ENCODE measurements at regions not wholly inside any gene's neighbourhood (a gene's known extent, or its start where the extent isn't known, plus 50 kb on each side); places are given as distances from the start of the nearest gene placed in this dataset.
A peak's percentile ranks its signal among the peaks of the same experiment; 100 is the strongest.
"Not testable (repeated sequence)": the region's sequence is repeated elsewhere in the genome, so short reads cannot be mapped to it uniquely, and the experiment has no call there.

GRCh38 chr5:102628441-102629175, 126.5 kb upstream of the PAM start:
- Histone ChIP-seq H3K27ac (ENCODE audit: low read depth in 2 of 2, low read length in 2 of 2) (peak overlapping the region; percentile 29 to 35), H3K9ac (ENCODE audit: low read depth in 1 of 2, low read length in 2 of 2) (no peak overlapping the region), H3K4me1 (ENCODE audit: control insufficient read depth in 2 of 2, insufficient read depth in 2 of 2, low read length in 2 of 2) (peaks cover 0 to 3% of the 10 kb centered on the region in 2 donors)

GRCh38 chr5:102629827-102630605, 125.1 kb upstream of the PAM start:
- H3K27me3 ChIP-seq (ENCODE audit: control insufficient read depth in 2 of 2, insufficient read depth in 2 of 2, low read length in 2 of 2), result no peaks in the 10 kb centered on the region
- no peaks in the 10 kb centered on the region for H3K36me3 ChIP-seq (ENCODE audit: control insufficient read depth in 2 of 2, insufficient read depth in 2 of 2, low read length in 2 of 2)
- H3K9ac ChIP-seq (ENCODE audit: low read depth in 1 of 2, low read length in 2 of 2), result no peak overlapping the region
- peaks cover 0 to 3% of the 10 kb centered on the region in 2 donors for H3K4me1 ChIP-seq (ENCODE audit: control insufficient read depth in 2 of 2, insufficient read depth in 2 of 2, low read length in 2 of 2)
- no peak overlapping the region for H3K27ac ChIP-seq (ENCODE audit: low read depth in 2 of 2, low read length in 2 of 2)
- no peaks in the 10 kb centered on the region for H3K9me3 ChIP-seq (ENCODE audit: control insufficient read depth in 2 of 2, low read length in 2 of 2)
- no peak overlapping the region for H3K4me3 ChIP-seq (ENCODE audit: low read length in 2 of 2)

More at GRCh38 chr5:102628441-102629175, 126.5 kb upstream of the PAM start:
- H3K9me3 ChIP-seq (ENCODE audit: control insufficient read depth in 2 of 2, low read length in 2 of 2), result no peaks in the 10 kb centered on the region
- H3K36me3 ChIP-seq (ENCODE audit: control insufficient read depth in 2 of 2, insufficient read depth in 2 of 2, low read length in 2 of 2), result no peaks in the 10 kb centered on the region
- no peaks in the 10 kb centered on the region for H3K27me3 ChIP-seq (ENCODE audit: control insufficient read depth in 2 of 2, insufficient read depth in 2 of 2, low read length in 2 of 2)
- no peak overlapping the region for H3K4me3 ChIP-seq (ENCODE audit: low read length in 2 of 2)

- H3K9me3 ChIP-seq (ENCODE audit: control insufficient read depth in 2 of 2, low read length in 2 of 2); H3K36me3 ChIP-seq (ENCODE audit: control insufficient read depth in 2 of 2, insufficient read depth in 2 of 2, low read length in 2 of 2); H3K4me3 ChIP-seq (ENCODE audit: low read length in 2 of 2); H3K4me1 ChIP-seq (ENCODE audit: control insufficient read depth in 2 of 2, insufficient read depth in 2 of 2, low read length in 2 of 2); H3K27me3 ChIP-seq (ENCODE audit: control insufficient read depth in 2 of 2, insufficient read depth in 2 of 2, low read length in 2 of 2); H3K27ac ChIP-seq (ENCODE audit: low read depth in 2 of 2, low read length in 2 of 2); H3K9ac ChIP-seq (ENCODE audit: low read depth in 1 of 2, low read length in 2 of 2): not testable (repeated sequence)
Observed at GRCh38 chr5:102635399-102635798, 119.7 kb upstream of the PAM start.

GRCh38 chr5:102638316-102638715, 116.8 kb upstream of the PAM start:
- no peaks in the 10 kb centered on the region for H3K4me1 ChIP-seq (ENCODE audit: control insufficient read depth in 2 of 2, insufficient read depth in 2 of 2, low read length in 2 of 2)
- no peaks in the 10 kb centered on the region for H3K36me3 ChIP-seq (ENCODE audit: control insufficient read depth in 2 of 2, insufficient read depth in 2 of 2, low read length in 2 of 2)
- no peak overlapping the region for H3K27ac ChIP-seq (ENCODE audit: low read depth in 2 of 2, low read length in 2 of 2)
- no peak overlapping the region for H3K4me3 ChIP-seq (ENCODE audit: low read length in 2 of 2)
- no peak overlapping the region for H3K9ac ChIP-seq (ENCODE audit: low read depth in 1 of 2, low read length in 2 of 2)
- no peaks in the 10 kb centered on the region for H3K27me3 ChIP-seq (ENCODE audit: control insufficient read depth in 2 of 2, insufficient read depth in 2 of 2, low read length in 2 of 2)
- no peaks in the 10 kb centered on the region for H3K9me3 ChIP-seq (ENCODE audit: control insufficient read depth in 2 of 2, low read length in 2 of 2)

GRCh38 chr5:102638912-102639652, 116.0 kb upstream of the PAM start:
- H3K36me3 ChIP-seq (ENCODE audit: control insufficient read depth in 2 of 2, insufficient read depth in 2 of 2, low read length in 2 of 2), result no peaks in the 10 kb centered on the region
- no peak overlapping the region for H3K9ac ChIP-seq (ENCODE audit: low read depth in 1 of 2, low read length in 2 of 2)
- H3K27me3 ChIP-seq (ENCODE audit: control insufficient read depth in 2 of 2, insufficient read depth in 2 of 2, low read length in 2 of 2), result no peaks in the 10 kb centered on the region
- H3K4me3 ChIP-seq (ENCODE audit: low read length in 2 of 2), result no peak overlapping the region
- H3K9me3 ChIP-seq (ENCODE audit: control insufficient read depth in 2 of 2, low read length in 2 of 2), result no peaks in the 10 kb centered on the region
- H3K4me1 ChIP-seq (ENCODE audit: control insufficient read depth in 2 of 2, insufficient read depth in 2 of 2, low read length in 2 of 2), result no peaks in the 10 kb centered on the region
- no peak overlapping the region for H3K27ac ChIP-seq (ENCODE audit: low read depth in 2 of 2, low read length in 2 of 2)

GRCh38 chr5:102649731-102650130, 105.4 kb upstream of the PAM start:
- Histone ChIP-seq H3K27ac (ENCODE audit: low read depth in 2 of 2, low read length in 2 of 2) (no peak overlapping the region), H3K9ac (ENCODE audit: low read depth in 1 of 2, low read length in 2 of 2) (no peak overlapping the region), H3K27me3 (ENCODE audit: control insufficient read depth in 2 of 2, insufficient read depth in 2 of 2, low read length in 2 of 2) (no peaks in the 10 kb centered on the region), H3K4me3 (ENCODE audit: low read length in 2 of 2) (no peak overlapping the region), H3K4me1 (ENCODE audit: control insufficient read depth in 2 of 2, insufficient read depth in 2 of 2, low read length in 2 of 2) (no peaks in the 10 kb centered on the region), H3K36me3 (ENCODE audit: control insufficient read depth in 2 of 2, insufficient read depth in 2 of 2, low read length in 2 of 2) (no peaks in the 10 kb centered on the region), H3K9me3 (ENCODE audit: control insufficient read depth in 2 of 2, low read length in 2 of 2) (no peaks in the 10 kb centered on the region)

GRCh38 chr5:102651466-102651865, 103.6 kb upstream of the PAM start:
- no peaks in the 10 kb centered on the region for H3K36me3 ChIP-seq (ENCODE audit: control insufficient read depth in 2 of 2, insufficient read depth in 2 of 2, low read length in 2 of 2)
- no peak overlapping the region for H3K4me3 ChIP-seq (ENCODE audit: low read length in 2 of 2)
- H3K27ac ChIP-seq (ENCODE audit: low read depth in 2 of 2, low read length in 2 of 2), result no peak overlapping the region
- no peak overlapping the region for H3K9ac ChIP-seq (ENCODE audit: low read depth in 1 of 2, low read length in 2 of 2)
- H3K4me1 ChIP-seq (ENCODE audit: control insufficient read depth in 2 of 2, insufficient read depth in 2 of 2, low read length in 2 of 2), result no peaks in the 10 kb centered on the region
- no peaks in the 10 kb centered on the region for H3K9me3 ChIP-seq (ENCODE audit: control insufficient read depth in 2 of 2, low read length in 2 of 2)
- H3K27me3 ChIP-seq (ENCODE audit: control insufficient read depth in 2 of 2, insufficient read depth in 2 of 2, low read length in 2 of 2), result no peaks in the 10 kb centered on the region

- Histone ChIP-seq H3K4me1 (ENCODE audit: control insufficient read depth in 2 of 2, insufficient read depth in 2 of 2, low read length in 2 of 2) (no peaks in the 10 kb centered on the region), H3K9me3 (ENCODE audit: control insufficient read depth in 2 of 2, low read length in 2 of 2) (no peaks in the 10 kb centered on the region), H3K9ac (ENCODE audit: low read depth in 1 of 2, low read length in 2 of 2) (no peak overlapping the region), H3K36me3 (ENCODE audit: control insufficient read depth in 2 of 2, insufficient read depth in 2 of 2, low read length in 2 of 2) (no peaks in the 10 kb centered on the region), H3K27me3 (ENCODE audit: control insufficient read depth in 2 of 2, insufficient read depth in 2 of 2, low read length in 2 of 2) (no peaks in the 10 kb centered on the region), H3K4me3 (ENCODE audit: low read length in 2 of 2) (no peak overlapping the region), H3K27ac (ENCODE audit: low read depth in 2 of 2, low read length in 2 of 2) (no peak overlapping the region)
Observed at GRCh38 chr5:102654559-102655349, 100.4 kb upstream of the PAM start.

- no peak overlapping the region for H3K9ac ChIP-seq (ENCODE audit: low read depth in 1 of 2, low read length in 2 of 2)
- H3K4me3 ChIP-seq (ENCODE audit: low read length in 2 of 2), result no peak overlapping the region
- no peaks in the 10 kb centered on the region for H3K4me1 ChIP-seq (ENCODE audit: control insufficient read depth in 2 of 2, insufficient read depth in 2 of 2, low read length in 2 of 2)
Observed at GRCh38 chr5:102659151-102659550, 96.0 kb upstream of the PAM start.

More at GRCh38 chr5:102659151-102659550, 96.0 kb upstream of the PAM start:
- H3K36me3 ChIP-seq (ENCODE audit: control insufficient read depth in 2 of 2, insufficient read depth in 2 of 2, low read length in 2 of 2), result no peaks in the 10 kb centered on the region
- no peaks in the 10 kb centered on the region for H3K9me3 ChIP-seq (ENCODE audit: control insufficient read depth in 2 of 2, low read length in 2 of 2)
- no peaks in the 10 kb centered on the region for H3K27me3 ChIP-seq (ENCODE audit: control insufficient read depth in 2 of 2, insufficient read depth in 2 of 2, low read length in 2 of 2)
- H3K27ac ChIP-seq (ENCODE audit: low read depth in 2 of 2, low read length in 2 of 2), result no peak overlapping the region

Measured in mucosa of rectum (tissue), 2 donors.